K562 (cell line): ENCODE measurements at regions not wholly inside any gene's neighbourhood (a gene's known extent, or its start where the extent isn't known, plus 50 kb on each side); places are given as distances from the start of the nearest gene placed in this dataset.

Experiments
- ATAC-seq: fragments of 200-7000 bp; cut with Tn5 transposase; 3 replicates; pipeline ENCODE4 v1.9.1; 2020; ENCODE audit warnings: moderate library complexity
- BruUV-seq: library from RNA; stranded (reverse); fragments of 400-500 nt; replicated peaks from 2 replicates; lab custom pipeline; 2021; lab: Mats Ljungman, UMichigan
- CTCF ChIA-PET: fragments of 300-600 bp; formaldehyde crosslinking; extraction: SDS; loops from one replicate; lab custom pipeline; 2021; ENCODE audit warnings: low intra/inter-chr PET ratio; lab: Yijun Ruan, JAX
- POLR2A ChIA-PET: fragments of 300-600, 350-650 bp; sonication (Branson Sonifier 250); formaldehyde crosslinking; extraction: SDS; loops from one replicate; lab custom pipeline; 2021; ENCODE audit warnings: antibody characterized with exemption, inconsistent platforms; lab: Yijun Ruan, JAX
- DNase-seq, 4 experiments: peaks; one replicate each; pipeline versions ENCODE4 v3.0.0 to v3.0.0-alpha.2; 2011 to 2018; ENCODE audit warnings: low spot score in 3 of 4, mixed read lengths in 3 of 4; ENCODE audit errors: extremely low read depth in 1 of 4
- FAIRE-seq: peaks from 2 replicates; lab custom pipeline; 2011; peaks lifted over from hg19 to GRCh38; lab: Jason Lieb, UNC
- H2AFZ ChIP-seq: 2 replicates; pipeline ENCODE4 v1.6.0; 2011; ENCODE audit warnings: low read depth, low read length, control low read depth, inconsistent platforms
- H3K27ac ChIP-seq: fragments of 200-600 bp; 3 replicates; pipeline ENCODE4 v1.8.0; 2011; ENCODE audit warnings: low read depth, mild to moderate bottlenecking, control low read depth, inconsistent platforms, low read length, moderate library complexity, mixed read lengths; ENCODE audit errors: extremely low read depth
- H3K27me3 ChIP-seq, 2 experiments: fragments of 300-600 bp in 1 of 2; 2 replicates in 1 of 2; 3 replicates in 1 of 2; pipeline versions ENCODE4 v1.6.0 to v1.8.0; 2011; ENCODE audit warnings: inconsistent platforms in 2 of 2, low read length in 2 of 2, mild to moderate bottlenecking in 1 of 2, mixed read lengths in 1 of 2, moderate library complexity in 1 of 2; ENCODE audit not compliant: control insufficient read depth in 2 of 2, insufficient read depth in 2 of 2
- H3K36me3 ChIP-seq: fragments of 300-600 bp; 3 replicates; pipeline ENCODE4 v1.8.0; 2011; ENCODE audit warnings: mild to moderate bottlenecking, low read length, inconsistent platforms; ENCODE audit not compliant: control insufficient read depth, insufficient read depth
- H3K4me1 ChIP-seq, 2 experiments: fragments of 200-600 bp in 1 of 2; replicated peaks in 1 of 2; 2 replicates in 1 of 2; 3 replicates in 1 of 2; pipeline versions ENCODE4 v1.5.1 to v1.8.0; 2011; ENCODE audit warnings: inconsistent platforms in 2 of 2, low read length in 2 of 2, mild to moderate bottlenecking in 1 of 2, mixed read lengths in 1 of 2, moderate library complexity in 1 of 2; ENCODE audit not compliant: control insufficient read depth in 2 of 2, insufficient read depth in 2 of 2
- H3K4me2 ChIP-seq: 2 replicates; pipeline ENCODE4 v1.6.1; 2011; ENCODE audit warnings: low read length, control low read depth, inconsistent platforms, mixed read lengths; ENCODE audit not compliant: insufficient read depth
- H3K4me3 ChIP-seq: fragments of 200-600 bp; sonication (generic), shearing (Covaris generic); 2 replicates; pipeline ENCODE4 v1.5.1; 2016; ENCODE audit warnings: control low read depth, inconsistent platforms
- H3K79me2 ChIP-seq: fragments of 200-600 bp; 3 replicates; pipeline ENCODE4 v1.8.0; 2011; ENCODE audit warnings: low read length, inconsistent platforms; ENCODE audit not compliant: control insufficient read depth, insufficient read depth
- H3K9ac ChIP-seq, 2 experiments: 2 replicates each; pipeline versions ENCODE4 v1.6.0 to v1.6.1; 2011; ENCODE audit warnings: low read depth in 2 of 2, low read length in 2 of 2, control low read depth in 1 of 2, inconsistent platforms in 1 of 2, mild to moderate bottlenecking in 1 of 2, mixed read lengths in 1 of 2; ENCODE audit not compliant: insufficient read depth in 1 of 2
- H3K9me1 ChIP-seq: one replicate; pipeline ENCODE4 v1.6.0; 2011; ENCODE audit warnings: inconsistent platforms, mild to moderate bottlenecking, low read length, moderate library complexity; ENCODE audit not compliant: control insufficient read depth, insufficient read depth
- H3K9me3 ChIP-seq: replicated peaks from 2 replicates; pipeline ENCODE4 v1.5.1; 2011; ENCODE audit warnings: low read depth, low read length, inconsistent platforms; ENCODE audit not compliant: control insufficient read depth, insufficient read depth
- H4K20me1 ChIP-seq: replicated peaks from 2 replicates; pipeline ENCODE4 v1.6.1; 2011; ENCODE audit warnings: low read length, inconsistent platforms, mixed read lengths; ENCODE audit not compliant: control insufficient read depth, insufficient read depth
- HDAC8 ChIP-seq: fragments of 450-650 bp; IDR thresholded peaks from 2 replicates; pipeline ENCODE4 v1.6.1; 2016; ENCODE audit warnings: mild to moderate bottlenecking, missing genetic modification characterization, moderate library complexity, missing compliant biosample characterization
- MTA1 ChIP-seq: fragments of 450-650 bp; IDR thresholded peaks from 2 replicates; pipeline ENCODE4 v1.6.1; 2017; ENCODE audit warnings: borderline replicate concordance
- PCBP2 ChIP-seq: fragments of 200-400 bp; formaldehyde crosslinking; IDR thresholded peaks from 2 replicates; pipeline ENCODE4 v1.6.1; 2018; ENCODE audit warnings: low read length, low read depth, mild to moderate bottlenecking, moderate library complexity; ENCODE audit not compliant: poor library complexity, severe bottlenecking
- RERE ChIP-seq: sonication (generic); formaldehyde crosslinking; IDR thresholded peaks from 2 replicates; pipeline ENCODE4 v1.8.0; 2023; ENCODE audit warnings: missing genetic modification reagents, mild to moderate bottlenecking, borderline replicate concordance
- SIN3A ChIP-seq, 2 experiments: fragments of 150-350 bp in 1 of 2; IDR thresholded peaks; 2 replicates each; pipeline ENCODE4 v1.6.1; 2011 to 2016; ENCODE audit warnings: borderline replicate concordance in 2 of 2, low read depth in 2 of 2, low read length in 2 of 2, mild to moderate bottlenecking in 2 of 2, moderate library complexity in 2 of 2; ENCODE audit not compliant: control insufficient read depth in 1 of 2
- ZKSCAN1 ChIP-seq: fragments of 150-350 bp; IDR thresholded peaks from 2 replicates; pipeline ENCODE4 v1.6.1; 2016; ENCODE audit warnings: low read depth, low read length
- ZNF143 ChIP-seq: sonication (generic); formaldehyde crosslinking; IDR thresholded peaks from 2 replicates; pipeline ENCODE4 v1.9.0; 2022; ENCODE audit warnings: mild to moderate bottlenecking, missing genetic modification reagents
- ZNF318 ChIP-seq, 2 experiments: fragments of 450-650 bp; IDR thresholded peaks; 2 replicates each; pipeline ENCODE4 v1.6.1; 2016; ENCODE audit warnings: mild to moderate bottlenecking in 2 of 2, borderline replicate concordance in 1 of 2, low read depth in 1 of 2, moderate library complexity in 1 of 2
- ZNF780A ChIP-seq: fragments of 250-450 bp; sonication (Bioruptor Pico); IDR thresholded peaks from 2 replicates; pipeline ENCODE4 v1.5.0; 2021; ENCODE audit warnings: mild to moderate bottlenecking
- WGBS: fragments of 100-300 bp; shearing (Covaris generic); methylation state at CpG from one replicate; pipeline ENCODE4 v1.1.6; 2016; ENCODE audit warnings: low coverage, mixed read lengths; ENCODE audit not compliant: insufficient coverage; ENCODE audit errors: missing lambda C conversion rate; 5-methylcytosine and 5-hydroxymethylcytosine counted together
- in situ Hi-C: fragments of 300-500 bp; cut with MboI; formaldehyde crosslinking; loops from 4 replicates; pipeline ENCODE4 v1.15.0; 2018; ENCODE audit warnings: inconsistent platforms, mixed read lengths
- intact Hi-C: fragments of 100-400 bp; cut with micrococcal nuclease; formaldehyde crosslinking; loops from 2 replicates; pipeline ENCODE4 v1.14.2; 2022

- POLR2A ChIA-PET, result no interaction called here
- in situ Hi-C loops (no loop called here), intact Hi-C loops (no loop called here)
- Histone ChIP-seq H3K79me2 (no peaks in the 10 kb centered on the region), H3K27ac (no peak overlapping the region), H2AFZ (no peak overlapping the region), H3K4me2 (no peak overlapping the region), H3K27me3 (no peaks in the 10 kb centered on the region), H3K4me1 (no peaks in the 10 kb centered on the region), H3K4me3 (no peak overlapping the region), H4K20me1 (no peaks in the 10 kb centered on the region), H3K9ac (no peak overlapping the region), H3K36me3 (no peaks in the 10 kb centered on the region), H3K9me3 (no peaks in the 10 kb centered on the region), H3K9me1 (no peaks in the 10 kb centered on the region)
- CTCF ChIA-PET, result no interaction called here
- FAIRE-seq (no peak), DNase-seq (no peak), ATAC-seq (no peak)
- WGBS, result 0% methylated on average over 3 of the region's 4 CpGs
- no TSS peak for BruUV-seq
- TF ChIP-seq RERE (CRISPR knock-in tag) (no peak), SIN3A (IDR thresholded peaks at IDR 0.05; ENCODE audit: borderline replicate concordance in 2 of 2, control insufficient read depth in 1 of 2, low read depth in 2 of 2, low read length in 2 of 2) (no peak), ZNF780A (no peak), MTA1 (no peak), ZNF318 (IDR thresholded peaks at IDR 0.05; ENCODE audit: borderline replicate concordance in 1 of 2, low read depth in 1 of 2) (no peak), ZNF143 (CRISPR knock-in tag) (no peak), PCBP2 (no peak), ZKSCAN1 (no peak), HDAC8 (no peak)
These were observed 570.8 kb downstream of the PRR32 start for GRCh38 chrX:127390316-127390715.
